Muscle layer of duodenum (tissue), 2 donors: ENCODE measurements at regions not wholly inside any gene's neighbourhood (a gene's known extent, or its start where the extent isn't known, plus 50 kb on each side); places are given as distances from the start of the nearest gene placed in this dataset.

Experiments
- H3K27ac ChIP-seq: one replicate; pipeline ENCODE4 v1.7.0; 2013; ENCODE audit warnings: mild to moderate bottlenecking, low read length
- H3K27me3 ChIP-seq: one replicate; pipeline ENCODE4 v1.7.0; 2013; ENCODE audit warnings: low read depth, mild to moderate bottlenecking, control low read depth, low read length
- H3K36me3 ChIP-seq, 2 donors: one replicate each; pipeline ENCODE4 v1.7.0; 2013; ENCODE audit warnings: low read length in 2 of 2, control low read depth in 1 of 2, mild to moderate bottlenecking in 1 of 2; ENCODE audit not compliant: insufficient read depth in 2 of 2, control insufficient read depth in 1 of 2
- H3K4me1 ChIP-seq, 2 donors: one replicate each; pipeline ENCODE4 v1.7.0; 2013; ENCODE audit warnings: low read length in 2 of 2, mild to moderate bottlenecking in 2 of 2, control low read depth in 1 of 2, moderate library complexity in 1 of 2; ENCODE audit not compliant: insufficient read depth in 2 of 2, control insufficient read depth in 1 of 2
- H3K4me3 ChIP-seq, 2 donors: one replicate each; pipeline ENCODE4 v1.7.0; 2013; ENCODE audit warnings: low read length in 2 of 2, low read depth in 1 of 2, mild to moderate bottlenecking in 1 of 2
- H3K9me3 ChIP-seq, 2 donors: one replicate each; pipeline ENCODE4 v1.7.0; 2013; ENCODE audit warnings: low read length in 2 of 2, control low read depth in 1 of 2, mild to moderate bottlenecking in 1 of 2; ENCODE audit not compliant: control insufficient read depth in 1 of 2
- donor health status: healthy.

- no peak overlapping the region for H3K4me3 ChIP-seq
- peaks cover 0 to 3% of the 10 kb centered on the region in 2 donors for H3K9me3 ChIP-seq
- no peak overlapping the region for H3K27ac ChIP-seq
- H3K27me3 ChIP-seq = no peaks in the 10 kb centered on the region
- no peaks in the 10 kb centered on the region for H3K36me3 ChIP-seq
- no peaks in the 10 kb centered on the region for H3K4me1 ChIP-seq
Observed at GRCh38 chr1:164017239-164017638, 541.7 kb upstream of the PBX1 start.

- H3K27ac ChIP-seq = no peak overlapping the region
- H3K4me1 ChIP-seq = no peaks in the 10 kb centered on the region
- H3K36me3 ChIP-seq = no peaks in the 10 kb centered on the region
- peaks cover 0 to 2% of the 10 kb centered on the region in 2 donors for H3K9me3 ChIP-seq
- H3K27me3 ChIP-seq = no peaks in the 10 kb centered on the region
- no peak overlapping the region for H3K4me3 ChIP-seq
Observed at GRCh38 chr1:164020391-164020790, 538.6 kb upstream of the PBX1 start.

- no peaks in the 10 kb centered on the region for H3K36me3 ChIP-seq
- H3K27ac ChIP-seq = no peak overlapping the region
- H3K9me3 ChIP-seq = no peaks in the 10 kb centered on the region
- no peak overlapping the region for H3K4me3 ChIP-seq
- H3K27me3 ChIP-seq = no peaks in the 10 kb centered on the region
- H3K4me1 ChIP-seq = no peaks in the 10 kb centered on the region
Observed at GRCh38 chr1:164021813-164022212, 537.2 kb upstream of the PBX1 start.

- Histone ChIP-seq H3K9me3 (peaks cover 0 to 15% of the 10 kb centered on the region in 2 donors), H3K4me3 (no peak overlapping the region), H3K27ac (no peak overlapping the region), H3K27me3 (no peaks in the 10 kb centered on the region), H3K36me3 (no peaks in the 10 kb centered on the region), H3K4me1 (no peaks in the 10 kb centered on the region)
Observed at GRCh38 chr1:164033782-164034181, 525.2 kb upstream of the PBX1 start.

GRCh38 chr1:164040754-164041153 lies 518.2 kb upstream of the PBX1 start:
- no peaks in the 10 kb centered on the region for H3K9me3 ChIP-seq
- no peak overlapping the region for H3K27ac ChIP-seq
- no peaks in the 10 kb centered on the region for H3K4me1 ChIP-seq

GRCh38 chr1:164051782-164052181 lies 507.2 kb upstream of the PBX1 start:
- Histone ChIP-seq H3K4me1 (no peaks in the 10 kb centered on the region), H3K4me3 (no peak overlapping the region), H3K9me3 (no peaks in the 10 kb centered on the region), H3K27me3 (no peaks in the 10 kb centered on the region), H3K27ac (no peak overlapping the region), H3K36me3 (no peaks in the 10 kb centered on the region)

More at GRCh38 chr1:164040754-164041153, 518.2 kb upstream of the PBX1 start:
- Histone ChIP-seq H3K27me3 (no peaks in the 10 kb centered on the region), H3K4me3 (no peak overlapping the region), H3K36me3 (no peaks in the 10 kb centered on the region)

- no peaks in the 10 kb centered on the region for H3K36me3 ChIP-seq
- no peaks in the 10 kb centered on the region for H3K27me3 ChIP-seq
- no peak overlapping the region for H3K4me3 ChIP-seq
- no peaks in the 10 kb centered on the region for H3K9me3 ChIP-seq
- no peak overlapping the region for H3K27ac ChIP-seq
- no peaks in the 10 kb centered on the region for H3K4me1 ChIP-seq
Observed at GRCh38 chr1:164054331-164054730, 504.7 kb upstream of the PBX1 start.

- H3K9me3 ChIP-seq = no peaks in the 10 kb centered on the region
- no peaks in the 10 kb centered on the region for H3K27me3 ChIP-seq
- H3K36me3 ChIP-seq = no peaks in the 10 kb centered on the region
- no peak overlapping the region for H3K27ac ChIP-seq
- no peak overlapping the region for H3K4me3 ChIP-seq
- H3K4me1 ChIP-seq = no peaks in the 10 kb centered on the region
Observed at GRCh38 chr1:164058198-164058597, 500.8 kb upstream of the PBX1 start.

- no peaks in the 10 kb centered on the region for H3K27me3 ChIP-seq
- no peaks in the 10 kb centered on the region for H3K9me3 ChIP-seq
- H3K4me1 ChIP-seq = no peaks in the 10 kb centered on the region
- no peak overlapping the region for H3K27ac ChIP-seq
- H3K4me3 ChIP-seq = no peak overlapping the region
- no peaks in the 10 kb centered on the region for H3K36me3 ChIP-seq
Observed at GRCh38 chr1:164061528-164061927, 497.5 kb upstream of the PBX1 start.

- Histone ChIP-seq H3K36me3 (no peaks in the 10 kb centered on the region), H3K27me3 (no peaks in the 10 kb centered on the region)
Observed at GRCh38 chr1:164064501-164064900, 494.5 kb upstream of the PBX1 start.

GRCh38 chr1:164071288-164071687 lies 487.7 kb upstream of the PBX1 start:
- H3K27me3 ChIP-seq = no peaks in the 10 kb centered on the region
- peaks cover 14 to 31% of the 10 kb centered on the region in 2 donors for H3K9me3 ChIP-seq
- no peak overlapping the region for H3K4me3 ChIP-seq
- H3K27ac ChIP-seq = no peak overlapping the region
- H3K36me3 ChIP-seq = no peaks in the 10 kb centered on the region
- H3K4me1 ChIP-seq = no peaks in the 10 kb centered on the region

More at GRCh38 chr1:164064501-164064900, 494.5 kb upstream of the PBX1 start:
- no peak overlapping the region for H3K27ac ChIP-seq
- no peaks in the 10 kb centered on the region for H3K4me1 ChIP-seq
- H3K4me3 ChIP-seq = no peak overlapping the region
- H3K9me3 ChIP-seq = peaks cover 0 to 2% of the 10 kb centered on the region in 2 donors

GRCh38 chr1:164086832-164087231 lies 472.2 kb upstream of the PBX1 start:
- Histone ChIP-seq H3K9me3 (no peaks in the 10 kb centered on the region), H3K27ac (no peak overlapping the region), H3K27me3 (no peaks in the 10 kb centered on the region), H3K4me3 (no peak overlapping the region), H3K36me3 (no peaks in the 10 kb centered on the region), H3K4me1 (no peaks in the 10 kb centered on the region)
